ENCODE measurements at regions not wholly inside any gene's neighbourhood (a gene's known extent, or its start where the extent isn't known, plus 50 kb on each side); places are given as distances from the start of the nearest gene placed in this dataset.

DNA sequence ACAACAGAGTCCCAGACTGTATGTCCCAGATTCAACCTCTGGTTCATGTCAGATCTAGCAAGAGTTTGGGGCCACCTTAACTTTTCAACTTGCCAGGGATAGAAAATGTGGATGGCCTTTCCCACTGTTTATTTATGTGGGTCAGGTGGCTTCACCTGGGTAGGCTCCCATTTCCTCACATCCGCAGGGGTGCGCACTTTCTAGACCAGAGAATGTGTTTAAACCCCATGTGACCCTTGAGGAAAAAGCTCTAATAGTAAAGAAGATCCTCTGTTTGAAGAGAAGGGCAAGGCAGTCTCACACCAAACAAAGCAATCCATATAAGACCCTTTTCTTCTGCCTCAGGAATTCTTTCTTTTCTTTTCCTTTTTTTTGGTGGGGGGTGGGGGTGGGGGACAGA is 167.2 kb upstream of the TSC22D2 start (continued):
- TF ChIP-seq, protein P1, sequence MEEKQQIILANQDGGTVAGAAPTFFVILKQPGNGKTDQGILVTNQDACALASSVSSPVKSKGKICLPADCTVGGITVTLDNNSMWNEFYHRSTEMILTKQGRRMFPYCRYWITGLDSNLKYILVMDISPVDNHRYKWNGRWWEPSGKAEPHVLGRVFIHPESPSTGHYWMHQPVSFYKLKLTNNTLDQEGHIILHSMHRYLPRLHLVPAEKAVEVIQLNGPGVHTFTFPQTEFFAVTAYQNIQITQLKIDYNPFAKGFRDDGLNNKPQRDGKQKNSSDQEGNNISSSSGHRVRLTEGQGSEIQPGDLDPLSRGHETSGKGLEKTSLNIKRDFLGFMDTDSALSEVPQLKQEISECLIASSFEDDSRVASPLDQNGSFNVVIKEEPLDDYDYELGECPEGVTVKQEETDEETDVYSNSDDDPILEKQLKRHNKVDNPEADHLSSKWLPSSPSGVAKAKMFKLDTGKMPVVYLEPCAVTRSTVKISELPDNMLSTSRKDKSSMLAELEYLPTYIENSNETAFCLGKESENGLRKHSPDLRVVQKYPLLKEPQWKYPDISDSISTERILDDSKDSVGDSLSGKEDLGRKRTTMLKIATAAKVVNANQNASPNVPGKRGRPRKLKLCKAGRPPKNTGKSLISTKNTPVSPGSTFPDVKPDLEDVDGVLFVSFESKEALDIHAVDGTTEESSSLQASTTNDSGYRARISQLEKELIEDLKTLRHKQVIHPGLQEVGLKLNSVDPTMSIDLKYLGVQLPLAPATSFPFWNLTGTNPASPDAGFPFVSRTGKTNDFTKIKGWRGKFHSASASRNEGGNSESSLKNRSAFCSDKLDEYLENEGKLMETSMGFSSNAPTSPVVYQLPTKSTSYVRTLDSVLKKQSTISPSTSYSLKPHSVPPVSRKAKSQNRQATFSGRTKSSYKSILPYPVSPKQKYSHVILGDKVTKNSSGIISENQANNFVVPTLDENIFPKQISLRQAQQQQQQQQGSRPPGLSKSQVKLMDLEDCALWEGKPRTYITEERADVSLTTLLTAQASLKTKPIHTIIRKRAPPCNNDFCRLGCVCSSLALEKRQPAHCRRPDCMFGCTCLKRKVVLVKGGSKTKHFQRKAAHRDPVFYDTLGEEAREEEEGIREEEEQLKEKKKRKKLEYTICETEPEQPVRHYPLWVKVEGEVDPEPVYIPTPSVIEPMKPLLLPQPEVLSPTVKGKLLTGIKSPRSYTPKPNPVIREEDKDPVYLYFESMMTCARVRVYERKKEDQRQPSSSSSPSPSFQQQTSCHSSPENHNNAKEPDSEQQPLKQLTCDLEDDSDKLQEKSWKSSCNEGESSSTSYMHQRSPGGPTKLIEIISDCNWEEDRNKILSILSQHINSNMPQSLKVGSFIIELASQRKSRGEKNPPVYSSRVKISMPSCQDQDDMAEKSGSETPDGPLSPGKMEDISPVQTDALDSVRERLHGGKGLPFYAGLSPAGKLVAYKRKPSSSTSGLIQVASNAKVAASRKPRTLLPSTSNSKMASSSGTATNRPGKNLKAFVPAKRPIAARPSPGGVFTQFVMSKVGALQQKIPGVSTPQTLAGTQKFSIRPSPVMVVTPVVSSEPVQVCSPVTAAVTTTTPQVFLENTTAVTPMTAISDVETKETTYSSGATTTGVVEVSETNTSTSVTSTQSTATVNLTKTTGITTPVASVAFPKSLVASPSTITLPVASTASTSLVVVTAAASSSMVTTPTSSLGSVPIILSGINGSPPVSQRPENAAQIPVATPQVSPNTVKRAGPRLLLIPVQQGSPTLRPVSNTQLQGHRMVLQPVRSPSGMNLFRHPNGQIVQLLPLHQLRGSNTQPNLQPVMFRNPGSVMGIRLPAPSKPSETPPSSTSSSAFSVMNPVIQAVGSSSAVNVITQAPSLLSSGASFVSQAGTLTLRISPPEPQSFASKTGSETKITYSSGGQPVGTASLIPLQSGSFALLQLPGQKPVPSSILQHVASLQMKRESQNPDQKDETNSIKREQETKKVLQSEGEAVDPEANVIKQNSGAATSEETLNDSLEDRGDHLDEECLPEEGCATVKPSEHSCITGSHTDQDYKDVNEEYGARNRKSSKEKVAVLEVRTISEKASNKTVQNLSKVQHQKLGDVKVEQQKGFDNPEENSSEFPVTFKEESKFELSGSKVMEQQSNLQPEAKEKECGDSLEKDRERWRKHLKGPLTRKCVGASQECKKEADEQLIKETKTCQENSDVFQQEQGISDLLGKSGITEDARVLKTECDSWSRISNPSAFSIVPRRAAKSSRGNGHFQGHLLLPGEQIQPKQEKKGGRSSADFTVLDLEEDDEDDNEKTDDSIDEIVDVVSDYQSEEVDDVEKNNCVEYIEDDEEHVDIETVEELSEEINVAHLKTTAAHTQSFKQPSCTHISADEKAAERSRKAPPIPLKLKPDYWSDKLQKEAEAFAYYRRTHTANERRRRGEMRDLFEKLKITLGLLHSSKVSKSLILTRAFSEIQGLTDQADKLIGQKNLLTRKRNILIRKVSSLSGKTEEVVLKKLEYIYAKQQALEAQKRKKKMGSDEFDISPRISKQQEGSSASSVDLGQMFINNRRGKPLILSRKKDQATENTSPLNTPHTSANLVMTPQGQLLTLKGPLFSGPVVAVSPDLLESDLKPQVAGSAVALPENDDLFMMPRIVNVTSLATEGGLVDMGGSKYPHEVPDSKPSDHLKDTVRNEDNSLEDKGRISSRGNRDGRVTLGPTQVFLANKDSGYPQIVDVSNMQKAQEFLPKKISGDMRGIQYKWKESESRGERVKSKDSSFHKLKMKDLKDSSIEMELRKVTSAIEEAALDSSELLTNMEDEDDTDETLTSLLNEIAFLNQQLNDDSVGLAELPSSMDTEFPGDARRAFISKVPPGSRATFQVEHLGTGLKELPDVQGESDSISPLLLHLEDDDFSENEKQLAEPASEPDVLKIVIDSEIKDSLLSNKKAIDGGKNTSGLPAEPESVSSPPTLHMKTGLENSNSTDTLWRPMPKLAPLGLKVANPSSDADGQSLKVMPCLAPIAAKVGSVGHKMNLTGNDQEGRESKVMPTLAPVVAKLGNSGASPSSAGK (IDR thresholded peaks at IDR 0.05): no peak
- TF ChIP-seq KDM5B (IDR thresholded peaks at IDR 0.05; ENCODE audit: insufficient replicate concordance, low read depth, low read length) (no peak), CAMTA2 (CRISPR knock-in tag; conservative IDR thresholded peaks at IDR 0.05) (no peak), TOE1 (IDR thresholded peaks at IDR 0.05; ENCODE audit: borderline replicate concordance) (no peak), TOE1 (CRISPR knock-in tag; IDR thresholded peaks at IDR 0.05; ENCODE audit: borderline replicate concordance, low read depth) (no peak), SAFB (IDR thresholded peaks at IDR 0.05; ENCODE audit: borderline replicate concordance, low read depth, low read length) (no peak), BRF1 (IDR thresholded peaks at IDR 0.05; ENCODE audit: borderline replicate concordance, extremely low read depth, insufficient read length) (no peak), CXXC5 (CRISPR knock-in tag; IDR thresholded peaks at IDR 0.05) (no peak), ZNF143 (CRISPR knock-in tag; IDR thresholded peaks at IDR 0.05) (no peak), SIRT6 (IDR thresholded peaks at IDR 0.05; ENCODE audit: low read depth, low read length) (no peak), RBM22 (IDR thresholded peaks at IDR 0.05; ENCODE audit: low read depth, low read length, poor library complexity, severe bottlenecking) (no peak)
- TF ChIP-seq, protein P2, sequence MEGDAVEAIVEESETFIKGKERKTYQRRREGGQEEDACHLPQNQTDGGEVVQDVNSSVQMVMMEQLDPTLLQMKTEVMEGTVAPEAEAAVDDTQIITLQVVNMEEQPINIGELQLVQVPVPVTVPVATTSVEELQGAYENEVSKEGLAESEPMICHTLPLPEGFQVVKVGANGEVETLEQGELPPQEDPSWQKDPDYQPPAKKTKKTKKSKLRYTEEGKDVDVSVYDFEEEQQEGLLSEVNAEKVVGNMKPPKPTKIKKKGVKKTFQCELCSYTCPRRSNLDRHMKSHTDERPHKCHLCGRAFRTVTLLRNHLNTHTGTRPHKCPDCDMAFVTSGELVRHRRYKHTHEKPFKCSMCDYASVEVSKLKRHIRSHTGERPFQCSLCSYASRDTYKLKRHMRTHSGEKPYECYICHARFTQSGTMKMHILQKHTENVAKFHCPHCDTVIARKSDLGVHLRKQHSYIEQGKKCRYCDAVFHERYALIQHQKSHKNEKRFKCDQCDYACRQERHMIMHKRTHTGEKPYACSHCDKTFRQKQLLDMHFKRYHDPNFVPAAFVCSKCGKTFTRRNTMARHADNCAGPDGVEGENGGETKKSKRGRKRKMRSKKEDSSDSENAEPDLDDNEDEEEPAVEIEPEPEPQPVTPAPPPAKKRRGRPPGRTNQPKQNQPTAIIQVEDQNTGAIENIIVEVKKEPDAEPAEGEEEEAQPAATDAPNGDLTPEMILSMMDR (IDR thresholded peaks at IDR 0.05 in 2 of 3, conservative IDR thresholded peaks at IDR 0.05 in 1 of 3; ENCODE audit: insufficient read depth in 2 of 3, low read depth in 1 of 3, low read length in 3 of 3): peak; percentile 12 to 32 (median 20); a peak in 3 of 6 replicates
- TF ChIP-seq, protein P3, sequence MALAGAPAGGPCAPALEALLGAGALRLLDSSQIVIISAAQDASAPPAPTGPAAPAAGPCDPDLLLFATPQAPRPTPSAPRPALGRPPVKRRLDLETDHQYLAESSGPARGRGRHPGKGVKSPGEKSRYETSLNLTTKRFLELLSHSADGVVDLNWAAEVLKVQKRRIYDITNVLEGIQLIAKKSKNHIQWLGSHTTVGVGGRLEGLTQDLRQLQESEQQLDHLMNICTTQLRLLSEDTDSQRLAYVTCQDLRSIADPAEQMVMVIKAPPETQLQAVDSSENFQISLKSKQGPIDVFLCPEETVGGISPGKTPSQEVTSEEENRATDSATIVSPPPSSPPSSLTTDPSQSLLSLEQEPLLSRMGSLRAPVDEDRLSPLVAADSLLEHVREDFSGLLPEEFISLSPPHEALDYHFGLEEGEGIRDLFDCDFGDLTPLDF (CRISPR knock-in tag; IDR thresholded peaks at IDR 0.05): no peak
